ENCODE measurements at regions not wholly inside any gene's neighbourhood (a gene's known extent, or its start where the extent isn't known, plus 50 kb on each side); places are given as distances from the start of the nearest gene placed in this dataset.

DNA sequence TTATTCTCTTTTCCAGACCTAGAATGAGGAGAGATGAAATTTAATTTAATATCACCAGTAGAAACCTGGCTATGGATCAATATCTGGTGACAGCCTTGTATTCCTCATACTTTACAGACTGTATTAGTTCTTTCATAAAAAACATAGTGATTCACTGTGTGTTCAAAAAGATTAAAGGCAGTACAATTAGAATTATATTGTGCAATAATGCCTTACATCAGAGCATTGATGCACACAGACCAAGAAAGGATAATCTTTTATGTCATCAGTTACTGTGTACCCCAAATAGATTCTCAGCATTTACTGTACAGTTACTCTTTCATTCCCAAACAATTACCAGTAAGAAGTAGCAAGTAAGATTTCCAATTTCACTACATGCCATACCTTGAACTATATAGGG lies 260.5 kb upstream of the ANXA10 start:
- TF ChIP-seq YY1 (IDR thresholded peaks at IDR 0.05; ENCODE audit: insufficient read depth, insufficient read length) (no peak), ZNF274 (IDR thresholded peaks at IDR 0.05; ENCODE audit: low read depth, low read length) (no peak), SUZ12 (IDR thresholded peaks at IDR 0.05; ENCODE audit: extremely low read depth, insufficient read depth, insufficient read length) (no peak)
